GM18867 (cell line): ENCODE measurements at regions not wholly inside any gene's neighbourhood (a gene's known extent, or its start where the extent isn't known, plus 50 kb on each side); places are given as distances from the start of the nearest gene placed in this dataset.
"Not testable (repeated sequence)": the region's sequence is repeated elsewhere in the genome, so short reads cannot be mapped to it uniquely, and the experiment has no call there.

Experiments
- ATAC-seq: cut with Tn5 transposase; IDR thresholded peaks from one replicate; pipeline ENCODE4 v1.9.1; 2021; ENCODE audit warnings: mild to moderate bottlenecking, moderate library complexity; ENCODE audit not compliant: unreplicated experiment

- ATAC-seq: no peak
Measured at GRCh38 chr2:175832866-175833265, 169.2 kb downstream of the LNPK start.

GRCh38 chr2:175829741-175830140 lies 172.3 kb downstream of the LNPK start:
- no peak for ATAC-seq

DNA sequence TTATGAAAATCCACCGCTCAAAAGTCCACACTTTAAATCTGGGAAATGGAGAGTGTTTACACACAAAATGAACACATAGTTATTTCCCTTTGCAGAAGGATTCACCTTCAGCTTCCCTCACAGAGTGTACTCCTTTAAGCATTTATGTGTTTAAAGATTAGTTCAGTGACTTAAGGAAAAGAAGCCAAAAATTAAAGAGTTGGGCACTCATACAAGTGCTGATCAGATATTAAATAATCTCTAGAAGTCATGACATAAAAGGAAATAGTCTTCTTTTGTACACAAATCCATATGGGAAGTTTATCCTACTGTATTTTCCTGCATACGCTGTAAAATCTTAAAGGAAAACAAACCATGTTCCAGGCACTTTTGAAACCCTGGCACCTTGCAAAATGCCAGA lies 174.2 kb downstream of the LNPK start:
- no peak for ATAC-seq

GRCh38 chr2:175824243-175824642 lies 177.8 kb downstream of the LNPK start:
- ATAC-seq: no peak

DNA sequence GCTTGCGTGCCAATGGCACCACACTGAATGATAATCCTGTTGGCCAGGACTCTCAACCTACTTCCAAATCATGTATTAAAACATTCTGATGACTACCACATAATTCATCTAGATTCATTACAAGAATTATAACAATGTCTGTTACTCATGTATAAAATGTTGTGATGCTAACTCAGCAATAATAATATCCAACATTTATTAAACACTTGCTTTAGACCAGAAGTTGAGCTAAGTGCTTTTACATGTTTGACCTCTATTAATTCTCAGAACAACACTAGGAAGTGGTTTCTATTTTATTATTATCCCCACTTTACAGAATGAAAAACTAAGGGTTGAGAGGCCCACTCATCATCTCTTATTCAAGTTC lies 178.4 kb downstream of the LNPK start:
- ATAC-seq: no peak

DNA sequence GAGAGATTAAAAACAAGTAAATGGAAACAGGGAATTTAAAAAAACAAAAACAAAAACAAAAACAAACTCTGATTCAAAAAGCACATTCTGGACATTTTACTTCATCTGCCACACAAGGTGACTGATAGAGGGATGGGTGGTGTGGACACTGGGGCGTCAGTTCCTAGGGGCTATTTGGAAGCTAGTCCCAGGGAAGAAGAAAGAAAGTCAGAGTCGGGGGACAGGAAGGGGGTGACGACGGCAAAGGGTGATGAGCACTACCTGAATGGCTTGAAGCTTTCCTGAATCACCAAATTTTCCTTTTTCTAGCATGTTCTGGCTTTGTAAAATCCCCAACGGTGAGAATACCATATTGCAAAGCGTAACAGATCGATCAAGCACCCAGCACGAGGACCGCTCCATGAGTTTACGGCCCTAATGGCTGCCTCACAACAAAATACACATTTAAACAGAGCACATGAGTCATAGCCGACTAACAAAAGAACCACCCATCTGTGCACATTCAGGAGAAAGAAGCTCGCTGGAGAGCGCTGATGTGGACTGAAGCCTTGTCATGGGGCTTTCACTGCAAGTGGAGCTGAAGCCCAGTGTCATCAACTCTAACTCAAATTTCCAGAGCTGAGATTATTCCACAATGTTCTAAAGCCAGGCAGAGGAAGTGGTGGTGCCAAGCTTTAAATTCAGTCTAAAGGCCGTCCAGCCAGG lies 178.9 kb downstream of the LNPK start:
- ATAC-seq: no peak

DNA sequence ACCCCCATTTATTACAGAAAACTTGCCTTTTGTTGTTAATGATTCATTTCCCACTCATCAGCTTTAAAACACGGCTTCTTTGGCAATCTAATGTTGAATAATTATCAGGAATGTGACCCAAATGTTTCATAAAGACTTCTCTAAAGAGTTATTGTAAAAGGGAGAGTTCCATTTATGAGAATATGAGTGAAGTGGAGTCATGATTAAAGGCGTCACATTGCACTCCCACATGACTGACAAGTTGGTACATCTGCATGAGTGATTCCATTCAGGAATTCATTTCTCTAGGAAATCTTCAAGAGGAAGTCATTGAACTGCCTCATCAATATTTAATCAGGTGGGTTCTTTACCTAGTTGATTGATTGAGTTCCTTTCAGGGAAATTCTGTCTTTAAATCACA lies 184.8 kb downstream of the LNPK start:
- ATAC-seq: no peak

GRCh38 chr2:175815537-175815936 lies 186.5 kb downstream of the LNPK start:
- ATAC-seq: no peak

DNA sequence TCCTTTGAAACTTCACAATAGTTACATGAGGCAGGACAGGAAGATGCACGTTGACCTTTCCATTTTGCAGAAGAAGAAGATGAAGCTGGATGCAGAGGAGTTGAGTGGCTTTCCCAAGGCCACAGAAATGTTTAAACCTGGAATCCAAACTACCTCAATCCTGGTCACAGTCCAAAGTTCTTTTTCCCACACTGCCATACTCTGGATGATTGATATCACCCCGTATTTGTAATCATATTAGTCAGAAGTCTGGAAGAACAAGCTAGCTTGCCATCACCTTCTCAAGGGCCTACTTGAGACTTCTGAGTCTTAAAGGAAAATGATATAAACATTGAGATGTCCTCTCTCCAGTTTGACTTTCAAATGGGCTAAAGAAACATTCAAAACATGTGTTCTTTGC lies 190.1 kb downstream of the LNPK start:
- no peak for ATAC-seq

- ATAC-seq: no peak
Measured at GRCh38 chr2:175808858-175809257, 193.2 kb downstream of the LNPK start.

DNA sequence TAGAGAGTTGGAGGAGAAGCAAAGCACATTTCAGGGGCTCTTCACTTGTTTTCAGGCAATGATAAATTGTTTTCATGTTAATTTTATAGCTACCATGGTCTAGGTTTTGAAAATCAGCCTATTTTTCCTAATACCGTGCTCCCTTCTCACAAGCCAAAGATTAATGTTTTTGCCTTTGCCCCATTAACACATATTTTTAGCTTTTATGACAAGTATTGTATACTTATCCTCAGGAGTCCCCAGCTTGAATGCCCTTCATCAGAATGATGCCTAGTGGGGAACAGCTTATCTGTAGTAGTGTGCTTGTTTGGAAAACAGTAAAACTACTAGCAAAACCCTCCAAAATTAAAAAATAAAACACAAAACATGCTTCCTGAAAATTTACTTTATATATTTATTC lies 194.0 kb downstream of the LNPK start:
- no peak for ATAC-seq

DNA sequence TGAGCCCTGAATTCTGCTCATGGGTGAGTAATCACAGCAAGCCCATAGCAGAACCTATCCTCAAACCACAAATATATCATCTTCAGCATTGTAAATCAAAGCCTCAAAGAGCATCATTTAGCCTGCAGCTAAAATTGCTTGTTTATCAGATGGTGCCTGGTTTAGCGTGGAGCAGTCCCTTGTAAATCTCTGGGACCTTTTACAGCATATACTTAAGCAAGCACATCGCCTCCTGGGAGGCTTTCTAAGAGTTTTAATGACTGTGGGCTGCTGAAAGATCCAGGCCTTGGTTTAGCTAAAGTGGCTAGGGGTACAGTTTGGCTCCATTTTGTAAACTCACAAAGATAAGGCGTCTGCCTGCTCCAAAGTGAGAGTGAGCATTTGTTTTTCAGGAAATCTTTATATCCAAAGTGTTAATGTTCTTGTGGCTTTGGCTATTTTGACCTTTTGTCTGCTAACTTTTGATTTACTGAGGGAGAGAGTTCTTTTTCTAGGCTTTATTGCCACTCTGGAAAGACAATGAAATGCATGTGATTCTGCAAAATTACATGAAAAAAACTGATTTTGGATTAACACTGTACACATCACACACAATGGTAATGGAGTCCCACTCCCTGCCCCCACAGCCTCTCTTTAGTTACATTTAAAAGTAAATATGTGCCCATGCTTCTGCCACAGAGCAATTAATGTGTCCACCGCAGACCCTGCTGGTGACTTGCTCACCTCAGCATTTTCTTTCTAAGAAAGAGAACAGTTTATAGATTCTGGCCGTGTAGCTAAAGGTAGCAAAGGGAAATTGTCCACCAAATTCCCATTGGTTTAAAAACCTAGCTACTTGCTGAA lies 194.8 kb downstream of the LNPK start:
- no peak for ATAC-seq

GRCh38 chr2:175806570-175806969 lies 195.5 kb downstream of the LNPK start:
- ATAC-seq: no peak

- no peak for ATAC-seq
Measured at GRCh38 chr2:175806125-175806490, 196.0 kb downstream of the LNPK start.

GRCh38 chr2:175805442-175806124 lies 196.5 kb downstream of the LNPK start:
- ATAC-seq: no peak

GRCh38 chr2:175804122-175804521 lies 197.9 kb downstream of the LNPK start:
- no peak for ATAC-seq

DNA sequence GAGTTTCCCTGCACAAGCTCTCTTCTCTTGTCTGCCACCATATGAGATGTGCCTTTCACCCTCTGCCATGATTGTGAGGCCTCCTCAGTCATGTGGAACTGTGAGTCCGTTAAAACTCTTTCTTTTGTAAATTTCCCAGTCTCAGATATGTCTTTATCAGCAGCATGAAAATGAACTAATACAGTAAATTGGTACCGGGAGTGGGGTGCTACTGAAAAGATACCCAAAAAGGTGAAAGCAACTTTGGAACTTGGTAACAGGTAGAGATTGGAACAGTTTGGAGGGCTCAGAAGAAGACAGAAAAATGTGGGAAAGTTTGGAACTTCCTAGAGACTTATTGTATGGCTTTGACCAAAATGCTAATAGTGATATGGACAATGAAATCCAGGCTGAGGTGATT lies 205.6 kb downstream of the LNPK start:
- ATAC-seq: not testable (repeated sequence)

- ATAC-seq: no peak
Measured at GRCh38 chr2:175793648-175794047, 208.4 kb downstream of the LNPK start.

GRCh38 chr2:175792881-175793280 lies 209.2 kb downstream of the LNPK start:
- ATAC-seq: no peak

- no peak for ATAC-seq
Measured at GRCh38 chr2:175792199-175792598, 209.9 kb downstream of the LNPK start.

- no peak for ATAC-seq
Measured at GRCh38 chr2:175786471-175787124, 215.5 kb downstream of the LNPK start.
